ENCODE measurements at regions not wholly inside any gene's neighbourhood (a gene's known extent, or its start where the extent isn't known, plus 50 kb on each side); places are given as distances from the start of the nearest gene placed in this dataset.

DNA sequence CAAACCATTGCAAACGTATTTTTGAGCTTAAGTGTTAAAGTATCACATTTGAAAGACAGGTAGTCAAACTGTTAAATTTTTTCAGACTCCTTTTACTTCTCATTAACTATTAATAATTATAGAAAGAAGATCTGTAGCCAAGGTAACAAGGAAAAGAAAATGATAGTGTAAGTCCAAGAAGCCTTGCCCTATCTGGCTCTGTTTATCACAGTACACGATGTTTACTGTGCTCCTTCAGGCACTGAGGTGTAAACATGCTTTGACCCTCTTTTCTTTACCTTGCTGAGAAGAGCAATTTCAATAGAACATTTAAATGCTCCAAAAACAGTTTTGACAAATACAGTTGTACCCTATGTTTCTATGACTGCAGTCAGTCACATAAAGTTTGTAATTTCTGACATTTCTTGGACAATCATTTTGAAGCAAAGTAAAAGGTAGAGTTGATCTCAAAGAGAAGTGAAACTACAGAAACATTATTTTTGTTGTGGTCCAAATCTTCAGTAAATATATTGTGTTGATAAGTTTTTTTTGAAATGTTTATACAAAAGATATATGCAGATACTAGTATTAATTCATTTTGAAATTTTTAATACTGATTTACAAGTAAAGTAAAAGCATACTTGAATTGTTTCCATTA is 152.6 kb upstream of the KYNU start:
- Histone ChIP-seq H3K4me1 (replicated peaks in 1 of 4; ENCODE audit: control insufficient read depth in 3 of 4, insufficient read depth in 4 of 4, low read length in 3 of 4) (no peaks in the 10 kb centered on the region; a peak in 1 of 7 replicates), H3K79me2 (ENCODE audit: control insufficient read depth in 1 of 2, insufficient read depth in 2 of 2, low read length in 2 of 2) (no peaks in the 10 kb centered on the region), H2BK120ac (replicated peaks; ENCODE audit: low read depth, low read length) (no peak overlapping the region), H3K4ac (replicated peaks; ENCODE audit: insufficient read length, low read depth, low read length) (no peak overlapping the region), H3K9me3 (ENCODE audit: insufficient read depth in 2 of 2, low read depth in 1 of 2, low read length in 1 of 2) (peaks cover 9 to 11% of the 10 kb centered on the region in 2 experiments), H2AK5ac (ENCODE audit: low read depth, low read length) (no peak overlapping the region), H4K8ac (ENCODE audit: extremely low read depth, insufficient read depth, low read length) (no peak overlapping the region), H3K36me3 (ENCODE audit: control insufficient read depth in 2 of 4, insufficient read depth in 4 of 4, low read length in 3 of 4) (peaks cover 0 to 5% (median 1%) of the 10 kb centered on the region in 4 experiments; a peak in 3 of 8 replicates), H3K18ac (ENCODE audit: extremely low read depth, low read length) (no peak overlapping the region), H2BK20ac (ENCODE audit: low read length) (no peak overlapping the region), H3K9ac (replicated peaks in 1 of 4; ENCODE audit: extremely low read depth in 1 of 4, low read depth in 3 of 4, low read length in 3 of 4) (no peak overlapping the region), H2BK5ac (ENCODE audit: low read depth, low read length) (no peak overlapping the region), H3K14ac (ENCODE audit: insufficient read length) (no peak overlapping the region), H3K27ac (ENCODE audit: low read depth, low read length) (no peak overlapping the region), H3K4me2 (ENCODE audit: insufficient read depth in 1 of 2, low read depth in 2 of 2, low read length in 2 of 2) (no peak overlapping the region), H4K5ac (ENCODE audit: insufficient read length, low read depth, low read length) (no peak overlapping the region), H3K27me3 (replicated peaks in 1 of 4; ENCODE audit: control insufficient read depth in 3 of 4, extremely low read depth in 1 of 4, insufficient read depth in 3 of 4, low read length in 3 of 4) (no peaks in the 10 kb centered on the region), H2BK15ac (ENCODE audit: low read length) (no peak overlapping the region), H2AFZ (ENCODE audit: low read length) (no peak overlapping the region), H3K56ac (replicated peaks; ENCODE audit: insufficient read length, low read depth, low read length) (no peak overlapping the region), H4K91ac (replicated peaks; ENCODE audit: insufficient read length, low read length) (no peak overlapping the region), H3K79me1 (ENCODE audit: low read depth, low read length) (no peaks in the 10 kb centered on the region), H2BK12ac (ENCODE audit: low read depth, low read length) (no peak overlapping the region), H3K23ac (ENCODE audit: insufficient read length) (no peak overlapping the region), H4K20me1 (replicated peaks in 1 of 2; ENCODE audit: control insufficient read depth in 1 of 2, insufficient read depth in 2 of 2, low read length in 2 of 2) (no peaks in the 10 kb centered on the region), H3K23me2 (ENCODE audit: low read depth, low read length) (no peaks in the 10 kb centered on the region; the same call in 1 of the 2 replicates), H3K4me3 (ENCODE audit: extremely low read depth in 1 of 4, insufficient read depth in 2 of 4, low read depth in 3 of 4, low read length in 4 of 4) (no peak overlapping the region)
- CTCF ChIA-PET (ENCODE audit: partially characterized antibody): no interaction called here
- 87% methylated on average over 2 of the region's 2 CpGs; no CpG with 5 or more reads in 1 of the 2 experiments for WGBS, 2 experiments (ENCODE audit: extremely low coverage in 1 of 2, insufficient coverage in 1 of 2, insufficient read length in 1 of 2, insufficient replicate concordance in 2 of 2, low coverage in 1 of 2, low lambda C conversion rate in 2 of 2, missing lambda C conversion rate in 1 of 2)
- FAIRE-seq (no peak), DNase-seq (ENCODE audit: low read depth in 1 of 2, low spot score in 2 of 2) (no peak)
- POLR2A ChIA-PET (ENCODE audit: partially characterized antibody): no interaction called here
- TF ChIP-seq HDAC6 (IDR thresholded peaks at IDR 0.05; ENCODE audit: low read depth, low read length) (no peak), CHD1 (IDR thresholded peaks at IDR 0.05; ENCODE audit: low read depth, low read length) (no peak), JUND (IDR thresholded peaks at IDR 0.05; ENCODE audit: low read length) (no peak), GABPA (IDR thresholded peaks at IDR 0.05; ENCODE audit: borderline replicate concordance, insufficient read depth, low read length) (no peak), KDM1A (IDR thresholded peaks at IDR 0.05; ENCODE audit: borderline replicate concordance, low read length) (no peak), SAP30 (IDR thresholded peaks at IDR 0.05; ENCODE audit: insufficient read depth, insufficient replicate concordance, low read length) (no peak), TCF12 (IDR thresholded peaks at IDR 0.05; ENCODE audit: low read depth, low read length) (no peak), TEAD4 (IDR thresholded peaks at IDR 0.05; ENCODE audit: low read depth, low read length) (no peak), MAFK (IDR thresholded peaks at IDR 0.05; ENCODE audit: low read depth, low read length) (no peak), ASH2L (IDR thresholded peaks at IDR 0.05; ENCODE audit: low read length) (no peak), CEBPB (IDR thresholded peaks at IDR 0.05; ENCODE audit: low read depth, low read length) (no peak), FOSL1 (IDR thresholded peaks at IDR 0.05; ENCODE audit: insufficient read depth, low read depth, low read length) (no peak), BCL11A (IDR thresholded peaks at IDR 0.05; ENCODE audit: low read depth in 2 of 2, low read length in 2 of 2) (no peak), SP2 (IDR thresholded peaks at IDR 0.05; ENCODE audit: low read length) (no peak), GTF2F1 (IDR thresholded peaks at IDR 0.05; ENCODE audit: borderline replicate concordance, low read depth, low read length) (no peak)

Measured in H1 (cell line).